Parathyroid adenoma (tissue), 2 donors: ENCODE measurements at regions not wholly inside any gene's neighbourhood (a gene's known extent, or its start where the extent isn't known, plus 50 kb on each side); places are given as distances from the start of the nearest gene placed in this dataset.
"Not testable (repeated sequence)": the region's sequence is repeated elsewhere in the genome, so short reads cannot be mapped to it uniquely, and the experiment has no call there.

Experiments
- H2AFZ ChIP-seq: fragments of 300-600 bp; sonication (generic); one replicate; pipeline ENCODE4 v1.7.0; 2017; ENCODE audit warnings: antibody characterized with exemption, mild to moderate bottlenecking
- H3K27ac ChIP-seq: fragments of 300-600 bp; sonication (generic); one replicate; pipeline ENCODE4 v1.7.0; 2017
- H3K27me3 ChIP-seq: fragments of 300-600 bp; sonication (generic); one replicate; pipeline ENCODE4 v1.7.0; 2017; ENCODE audit warnings: low read length; ENCODE audit not compliant: control insufficient read depth, insufficient read depth
- H3K36me3 ChIP-seq: fragments of 300-600 bp; sonication (generic); one replicate; pipeline ENCODE4 v1.7.0; 2017; ENCODE audit warnings: low read length; ENCODE audit not compliant: control insufficient read depth, insufficient read depth
- H3K4me1 ChIP-seq: fragments of 300-600 bp; sonication (generic); one replicate; pipeline ENCODE4 v1.7.0; 2017; ENCODE audit warnings: control low read depth
- H3K4me2 ChIP-seq: fragments of 300-600 bp; sonication (generic); one replicate; pipeline ENCODE4 v1.7.0; 2017; ENCODE audit warnings: low read length
- H3K4me3 ChIP-seq: fragments of 300-600 bp; sonication (generic); one replicate; pipeline ENCODE4 v1.7.0; 2017; ENCODE audit warnings: low read depth, low read length
- H3K79me2 ChIP-seq: fragments of 300-600 bp; sonication (generic); one replicate; pipeline ENCODE4 v1.7.0; 2017; ENCODE audit warnings: control low read depth
- H3K9ac ChIP-seq: fragments of 300-600 bp; sonication (generic); one replicate; pipeline ENCODE4 v1.7.0; 2017; ENCODE audit warnings: mild to moderate bottlenecking
- H3K9me3 ChIP-seq: fragments of 300-600 bp; sonication (generic); one replicate; pipeline ENCODE4 v1.7.0; 2017; ENCODE audit warnings: low read length; ENCODE audit not compliant: control insufficient read depth
- CTCF ChIP-seq: fragments of 300-600 bp; sonication (generic); IDR thresholded peaks from one replicate; pipeline ENCODE4 v1.7.0; 2017; ENCODE audit warnings: antibody characterized with exemption, mild to moderate bottlenecking
- donor health status: primary hyperparathyroidism.

GRCh38 chr14:105659935-105660527 lies 133.6 kb downstream of the TMEM121 start:
- Histone ChIP-seq H3K4me1 (no peaks in the 10 kb centered on the region), H3K27me3 (no peaks in the 10 kb centered on the region), H3K4me2 (no peak overlapping the region), H3K79me2 (no peaks in the 10 kb centered on the region), H3K36me3 (no peaks in the 10 kb centered on the region), H3K9me3 (no peaks in the 10 kb centered on the region), H3K4me3 (no peak overlapping the region), H3K27ac (no peak overlapping the region), H3K9ac (no peak overlapping the region), H2AFZ (no peak overlapping the region)
- no peak for TF ChIP-seq CTCF

DNA sequence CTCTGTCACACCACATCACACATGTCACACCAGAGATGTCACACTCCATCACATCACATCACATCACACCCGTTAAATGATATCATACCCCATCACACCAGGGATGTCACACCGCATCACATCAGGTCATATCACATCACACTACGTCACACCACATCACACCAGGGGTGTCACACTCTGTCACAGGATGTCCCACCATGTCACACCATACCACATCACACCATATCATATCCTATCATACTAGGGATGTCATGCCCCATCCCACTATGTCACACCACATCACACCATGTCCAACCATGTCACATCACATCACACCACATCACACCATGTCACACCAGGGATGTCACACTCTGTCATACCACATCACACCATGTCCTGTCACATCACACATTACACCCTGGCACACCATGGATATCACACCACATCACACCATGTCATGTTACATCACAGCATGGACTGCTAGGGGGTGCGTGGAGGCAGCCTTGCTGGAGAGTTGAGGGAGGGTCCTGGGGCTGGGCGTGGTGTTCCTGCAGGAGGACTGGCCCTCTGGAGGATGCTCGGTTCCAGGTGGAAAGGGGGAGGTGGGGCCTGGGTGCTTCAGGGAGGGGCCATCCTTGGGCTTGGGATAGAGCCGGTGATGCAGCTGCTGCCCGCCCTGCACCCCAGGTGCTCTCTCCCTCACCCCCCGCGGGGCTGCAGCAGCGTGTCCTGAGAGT lies 134.6 kb downstream of the TMEM121 start:
- TF ChIP-seq CTCF = no peak
- Histone ChIP-seq H3K27me3 (no peaks in the 10 kb centered on the region), H3K4me3 (no peak overlapping the region), H3K79me2 (no peaks in the 10 kb centered on the region), H3K36me3 (no peaks in the 10 kb centered on the region), H3K4me1 (no peaks in the 10 kb centered on the region), H3K4me2 (no peak overlapping the region), H3K27ac (no peak overlapping the region), H3K9ac (no peak overlapping the region), H3K9me3 (no peaks in the 10 kb centered on the region), H2AFZ (no peak overlapping the region)

DNA sequence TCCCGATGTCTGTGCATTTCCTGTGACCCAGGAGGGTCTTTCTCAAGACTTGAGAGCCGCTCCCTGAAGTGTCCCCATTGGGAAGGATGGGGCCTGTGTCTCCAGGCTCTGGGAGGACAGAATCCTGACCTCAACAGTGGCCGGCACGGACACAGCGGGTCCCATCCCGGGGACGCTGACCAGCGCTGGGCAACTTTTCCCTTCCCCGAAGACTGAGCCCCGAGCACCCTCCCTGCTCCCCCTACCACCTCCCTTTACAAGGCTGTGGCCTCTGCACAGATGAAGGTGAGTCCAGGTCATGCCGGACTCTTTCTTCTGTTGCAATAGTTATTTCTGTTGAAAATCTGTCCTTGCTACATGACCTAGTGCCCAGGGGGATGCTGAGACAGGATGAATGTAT lies 135.7 kb downstream of the TMEM121 start:
- H3K79me2 ChIP-seq, H3K36me3 ChIP-seq, H2AFZ ChIP-seq, H3K4me2 ChIP-seq, H3K4me1 ChIP-seq, H3K27me3 ChIP-seq, H3K4me3 ChIP-seq, H3K9ac ChIP-seq, H3K27ac ChIP-seq, H3K9me3 ChIP-seq: not testable (repeated sequence)

GRCh38 chr14:105662592-105662991 lies 136.2 kb downstream of the TMEM121 start:
- not testable (repeated sequence) for H3K79me2 ChIP-seq, H3K4me1 ChIP-seq, H3K36me3 ChIP-seq, H3K9me3 ChIP-seq, H3K9ac ChIP-seq, H3K27ac ChIP-seq, H2AFZ ChIP-seq, H3K4me3 ChIP-seq, H3K27me3 ChIP-seq, H3K4me2 ChIP-seq

GRCh38 chr14:105663323-105663722 lies 136.9 kb downstream of the TMEM121 start:
- H3K27ac ChIP-seq, H3K9me3 ChIP-seq, H3K9ac ChIP-seq: not testable (repeated sequence)

DNA sequence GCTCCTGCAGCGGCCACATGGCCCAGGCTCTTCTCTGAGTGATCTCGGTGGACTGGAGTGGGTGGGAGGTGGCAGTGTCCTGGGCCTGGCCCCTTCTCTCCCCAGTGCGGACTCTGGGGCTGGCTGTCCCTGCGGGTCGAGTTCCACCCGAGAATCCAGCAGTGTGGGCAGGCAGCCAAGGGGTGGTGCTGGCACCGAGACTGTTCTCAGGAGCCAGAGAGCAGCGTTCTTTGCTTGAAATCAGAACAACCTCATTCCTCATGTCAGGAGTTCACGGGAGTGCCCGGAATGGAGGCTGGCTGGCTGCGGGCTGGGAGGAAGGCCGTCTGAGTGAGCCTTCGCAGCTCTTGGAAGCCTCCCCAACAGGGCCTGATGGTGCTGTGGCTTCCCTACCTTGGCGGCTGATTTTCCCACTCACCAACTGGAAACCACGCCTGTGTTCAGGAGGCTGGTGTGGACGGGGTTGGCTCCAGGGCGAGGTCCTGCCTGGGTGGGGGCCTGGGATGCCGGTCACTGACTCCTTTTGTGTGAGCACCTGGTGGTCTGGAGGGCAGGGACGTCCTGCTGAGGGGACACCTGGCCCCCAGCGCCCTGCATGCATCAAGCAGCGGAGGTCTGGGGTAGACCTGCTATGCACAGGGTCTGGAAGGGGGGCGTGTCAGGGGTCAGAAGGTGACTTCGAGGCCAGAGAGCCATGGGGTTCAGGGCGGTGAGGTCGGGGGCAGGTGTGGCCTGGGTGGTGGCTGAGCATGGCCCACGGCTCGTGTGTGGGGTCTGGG lies 137.6 kb downstream of the TMEM121 start:
- H3K4me3 ChIP-seq, H2AFZ ChIP-seq, H3K9me3 ChIP-seq, H3K27me3 ChIP-seq, H3K36me3 ChIP-seq, H3K27ac ChIP-seq, H3K9ac ChIP-seq, H3K4me2 ChIP-seq, H3K4me1 ChIP-seq, H3K79me2 ChIP-seq: not testable (repeated sequence)

More at GRCh38 chr14:105663323-105663722, 136.9 kb downstream of the TMEM121 start:
- not testable (repeated sequence) for H3K4me2 ChIP-seq, H3K4me3 ChIP-seq, H3K4me1 ChIP-seq, H3K79me2 ChIP-seq, H2AFZ ChIP-seq, H3K36me3 ChIP-seq, H3K27me3 ChIP-seq
